NCI-H1436 (cell line): ENCODE measurements at regions not wholly inside any gene's neighbourhood (a gene's known extent, or its start where the extent isn't known, plus 50 kb on each side); places are given as distances from the start of the nearest gene placed in this dataset.
"Not testable (repeated sequence)": the region's sequence is repeated elsewhere in the genome, so short reads cannot be mapped to it uniquely, and the experiment has no call there.

Experiments used
- DNase-seq: peaks from one replicate; lab custom pipeline; 2025; lab: John Stamatoyannopoulos, UW

GRCh38 chr16:5159537-5159936 lies 61.9 kb upstream of the EEF2KMT start:
- not testable (repeated sequence) for DNase-seq

GRCh38 chr16:5158494-5158893 lies 60.9 kb upstream of the EEF2KMT start:
- DNase-seq, result no peak

- not testable (repeated sequence) for DNase-seq
These were observed 58.9 kb upstream of the EEF2KMT start for GRCh38 chr16:5156486-5156885.

GRCh38 chr16:5154006-5154405 lies 56.4 kb upstream of the EEF2KMT start:
- not testable (repeated sequence) for DNase-seq

- DNase-seq, result not testable (repeated sequence)
These were observed 53.8 kb upstream of the EEF2KMT start for GRCh38 chr16:5151409-5151808.
